ENCODE measurements at regions not wholly inside any gene's neighbourhood (a gene's known extent, or its start where the extent isn't known, plus 50 kb on each side); places are given as distances from the start of the nearest gene placed in this dataset.
A peak's percentile ranks its signal among the peaks of the same experiment; 100 is the strongest.
"Not testable (repeated sequence)": the region's sequence is repeated elsewhere in the genome, so short reads cannot be mapped to it uniquely, and the experiment has no call there.

- DNase-seq (ENCODE audit: low spot score), result no peak
Measured at GRCh38 chr2:133624551-133624950, 56.3 kb upstream of the NCKAP5 start.

GRCh38 chr2:133627741-133628140 is 59.5 kb upstream of the NCKAP5 start:
- no peak for DNase-seq (ENCODE audit: low spot score)

- DNase-seq (ENCODE audit: low spot score), result no peak
Measured at GRCh38 chr2:133633309-133633708, 65.0 kb upstream of the NCKAP5 start.

- DNase-seq (ENCODE audit: low spot score), result no peak
Measured at GRCh38 chr2:133633881-133634409, 65.7 kb upstream of the NCKAP5 start.

GRCh38 chr2:133635131-133635530 is 66.9 kb upstream of the NCKAP5 start:
- no peak for DNase-seq (ENCODE audit: low spot score)

GRCh38 chr2:133636287-133636686 is 68.0 kb upstream of the NCKAP5 start:
- DNase-seq (ENCODE audit: low spot score), result no peak

GRCh38 chr2:133640103-133640502 is 71.8 kb upstream of the NCKAP5 start:
- DNase-seq (ENCODE audit: low spot score), result no peak

- DNase-seq (ENCODE audit: low spot score), result peak; percentile 16
Measured at GRCh38 chr2:133641497-133641896, 73.2 kb upstream of the NCKAP5 start.

- no peak for DNase-seq (ENCODE audit: low spot score)
Measured at GRCh38 chr2:133641942-133642725, 73.9 kb upstream of the NCKAP5 start.

GRCh38 chr2:133642791-133643191 is 74.5 kb upstream of the NCKAP5 start:
- no peak for DNase-seq (ENCODE audit: low spot score)

GRCh38 chr2:133643863-133644262 is 75.6 kb upstream of the NCKAP5 start:
- DNase-seq (ENCODE audit: low spot score), result no peak

- DNase-seq (ENCODE audit: low spot score), result no peak
Measured at GRCh38 chr2:133644846-133645245, 76.6 kb upstream of the NCKAP5 start.

GRCh38 chr2:133647386-133647785 is 79.1 kb upstream of the NCKAP5 start:
- DNase-seq (ENCODE audit: low spot score), result not testable (repeated sequence)

GRCh38 chr2:133651861-133652260 is 83.6 kb upstream of the NCKAP5 start:
- DNase-seq (ENCODE audit: low spot score), result no peak

GRCh38 chr2:133652398-133652797 is 84.1 kb upstream of the NCKAP5 start:
- DNase-seq (ENCODE audit: low spot score), result no peak

GRCh38 chr2:133653056-133653455 is 84.8 kb upstream of the NCKAP5 start:
- DNase-seq (ENCODE audit: low spot score), result no peak

- no peak for DNase-seq (ENCODE audit: low spot score)
Measured at GRCh38 chr2:133654949-133655348, 86.7 kb upstream of the NCKAP5 start.

- DNase-seq (ENCODE audit: low spot score), result no peak
Measured at GRCh38 chr2:133655610-133656009, 87.3 kb upstream of the NCKAP5 start.

- DNase-seq (ENCODE audit: low spot score), result no peak
Measured at GRCh38 chr2:133657591-133657990, 89.3 kb upstream of the NCKAP5 start.

GRCh38 chr2:133658020-133658903 is 90.0 kb upstream of the NCKAP5 start:
- no peak for DNase-seq (ENCODE audit: low spot score)

- no peak for DNase-seq (ENCODE audit: low spot score)
Measured at GRCh38 chr2:133660510-133660909, 92.2 kb upstream of the NCKAP5 start.

GRCh38 chr2:133661392-133661791 is 93.1 kb upstream of the NCKAP5 start:
- no peak for DNase-seq (ENCODE audit: low spot score)

GRCh38 chr2:133666621-133667020 is 98.4 kb upstream of the NCKAP5 start:
- no peak for DNase-seq (ENCODE audit: low spot score)
